ENCODE measurements at regions not wholly inside any gene's neighbourhood (a gene's known extent, or its start where the extent isn't known, plus 50 kb on each side); places are given as distances from the start of the nearest gene placed in this dataset.
A peak's percentile ranks its signal among the peaks of the same experiment; 100 is the strongest.
"Not testable (repeated sequence)": the region's sequence is repeated elsewhere in the genome, so short reads cannot be mapped to it uniquely, and the experiment has no call there.

DNA sequence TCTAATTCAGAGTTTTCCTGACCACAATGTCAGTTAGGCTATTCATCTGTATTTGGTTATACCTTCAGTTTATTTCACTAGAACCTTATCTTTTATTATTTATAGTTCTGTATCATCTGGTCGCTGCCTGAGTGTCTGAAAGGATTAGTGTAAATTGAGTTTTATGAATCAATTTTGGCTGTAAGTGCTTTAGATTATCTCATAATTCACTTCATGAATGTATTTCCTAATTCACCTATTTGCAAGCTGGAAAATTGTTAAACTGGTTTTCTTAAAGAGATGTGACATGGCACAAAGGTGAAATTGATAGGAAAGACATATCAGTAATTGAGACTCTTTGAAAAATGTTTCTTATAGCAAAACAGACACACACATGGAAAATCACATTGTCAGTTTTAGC lies 242.4 kb upstream of the ACO1 start:
- DNase-seq (ENCODE audit: low read depth, low spot score) (no peak), FAIRE-seq (no peak)
- H3K36me3 ChIP-seq (ENCODE audit: control insufficient read depth in 2 of 2, extremely low read depth in 1 of 2, insufficient read depth in 2 of 2, low read length in 2 of 2), result no peaks in the 10 kb centered on the region
- no peak overlapping the region for H3K27ac ChIP-seq (ENCODE audit: control insufficient read depth, insufficient read depth, low read length)
- H3K4me1 ChIP-seq (ENCODE audit: control insufficient read depth, extremely low read depth, insufficient read depth, low read length), result no peaks in the 10 kb centered on the region
- TF ChIP-seq, protein P1, sequence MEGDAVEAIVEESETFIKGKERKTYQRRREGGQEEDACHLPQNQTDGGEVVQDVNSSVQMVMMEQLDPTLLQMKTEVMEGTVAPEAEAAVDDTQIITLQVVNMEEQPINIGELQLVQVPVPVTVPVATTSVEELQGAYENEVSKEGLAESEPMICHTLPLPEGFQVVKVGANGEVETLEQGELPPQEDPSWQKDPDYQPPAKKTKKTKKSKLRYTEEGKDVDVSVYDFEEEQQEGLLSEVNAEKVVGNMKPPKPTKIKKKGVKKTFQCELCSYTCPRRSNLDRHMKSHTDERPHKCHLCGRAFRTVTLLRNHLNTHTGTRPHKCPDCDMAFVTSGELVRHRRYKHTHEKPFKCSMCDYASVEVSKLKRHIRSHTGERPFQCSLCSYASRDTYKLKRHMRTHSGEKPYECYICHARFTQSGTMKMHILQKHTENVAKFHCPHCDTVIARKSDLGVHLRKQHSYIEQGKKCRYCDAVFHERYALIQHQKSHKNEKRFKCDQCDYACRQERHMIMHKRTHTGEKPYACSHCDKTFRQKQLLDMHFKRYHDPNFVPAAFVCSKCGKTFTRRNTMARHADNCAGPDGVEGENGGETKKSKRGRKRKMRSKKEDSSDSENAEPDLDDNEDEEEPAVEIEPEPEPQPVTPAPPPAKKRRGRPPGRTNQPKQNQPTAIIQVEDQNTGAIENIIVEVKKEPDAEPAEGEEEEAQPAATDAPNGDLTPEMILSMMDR (optimal IDR thresholded peaks at IDR 0.05 in 1 of 3, IDR thresholded peaks at IDR 0.05 in 1 of 3, conservative IDR thresholded peaks at IDR 0.05 in 1 of 3; ENCODE audit: extremely low read depth in 1 of 3, insufficient read depth in 2 of 3, low read length in 3 of 3), result no peak
- H4K20me1 ChIP-seq (ENCODE audit: control insufficient read depth, extremely low read depth, insufficient read depth, low read length), result no peaks in the 10 kb centered on the region
- no peaks in the 10 kb centered on the region for H3K79me2 ChIP-seq (ENCODE audit: control insufficient read depth, insufficient read depth, low read length)
- no peaks in the 10 kb centered on the region for H3K9me1 ChIP-seq (ENCODE audit: control insufficient read depth, extremely low read depth, insufficient read depth, low read length)
- dilution Hi-C loops (cut with MboI; ENCODE audit: extremely low pct_ligation_motif_present, low sequenced_read_pairs), result no loop called here
- no peak overlapping the region for H3K4me3 ChIP-seq (ENCODE audit: control insufficient read depth in 2 of 3, extremely low read depth in 1 of 3, insufficient read depth in 2 of 3, low read depth in 1 of 3, low read length in 3 of 3)
- H3K9me3 ChIP-seq (ENCODE audit: control insufficient read depth, low read depth, low read length), result no peaks in the 10 kb centered on the region
- H3K27me3 ChIP-seq (ENCODE audit: control insufficient read depth, extremely low read depth, insufficient read depth, low read length), result no peaks in the 10 kb centered on the region
- no peak overlapping the region for H3K4me2 ChIP-seq (ENCODE audit: control insufficient read depth, extremely low read depth, insufficient read depth, low read depth, low read length)
- H2AFZ ChIP-seq (ENCODE audit: control insufficient read depth, low read length), result no peak overlapping the region
- no peak overlapping the region for H3K9ac ChIP-seq (ENCODE audit: control insufficient read depth, extremely low read depth, insufficient read depth, low read length)

DNA sequence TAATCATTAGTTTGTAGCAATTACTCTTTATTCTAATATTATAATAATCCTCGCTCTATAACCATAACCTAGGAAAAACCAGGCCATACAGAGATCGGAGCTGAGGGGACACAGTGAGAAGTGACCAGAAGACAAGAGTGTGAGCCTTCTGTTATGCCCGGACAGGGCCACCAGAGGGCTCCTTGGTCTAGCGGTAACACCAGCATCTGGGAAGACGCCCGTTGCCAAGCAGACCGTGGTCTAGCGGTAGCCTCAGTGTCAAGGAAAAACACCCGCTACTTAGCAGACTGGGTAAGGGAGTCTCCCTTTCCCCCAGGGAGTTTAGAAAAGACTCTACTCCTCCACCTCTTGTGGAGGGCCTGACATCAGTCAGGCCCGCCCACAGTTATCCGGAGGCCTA lies 235.9 kb upstream of the ACO1 start:
- dilution Hi-C loops (cut with MboI; ENCODE audit: extremely low pct_ligation_motif_present, low sequenced_read_pairs); H3K4me1 ChIP-seq (ENCODE audit: control insufficient read depth, extremely low read depth, insufficient read depth, low read length); H3K27me3 ChIP-seq (ENCODE audit: control insufficient read depth, extremely low read depth, insufficient read depth, low read length); FAIRE-seq; H3K36me3 ChIP-seq (ENCODE audit: control insufficient read depth in 2 of 2, extremely low read depth in 1 of 2, insufficient read depth in 2 of 2, low read length in 2 of 2); H3K4me3 ChIP-seq (ENCODE audit: control insufficient read depth in 2 of 3, extremely low read depth in 1 of 3, insufficient read depth in 2 of 3, low read depth in 1 of 3, low read length in 3 of 3); H3K9ac ChIP-seq (ENCODE audit: control insufficient read depth, extremely low read depth, insufficient read depth, low read length); H3K27ac ChIP-seq (ENCODE audit: control insufficient read depth, insufficient read depth, low read length); H4K20me1 ChIP-seq (ENCODE audit: control insufficient read depth, extremely low read depth, insufficient read depth, low read length); H3K4me2 ChIP-seq (ENCODE audit: control insufficient read depth, extremely low read depth, insufficient read depth, low read depth, low read length); DNase-seq (ENCODE audit: low read depth, low spot score); H3K9me3 ChIP-seq (ENCODE audit: control insufficient read depth, low read depth, low read length); H3K79me2 ChIP-seq (ENCODE audit: control insufficient read depth, insufficient read depth, low read length); H2AFZ ChIP-seq (ENCODE audit: control insufficient read depth, low read length); H3K9me1 ChIP-seq (ENCODE audit: control insufficient read depth, extremely low read depth, insufficient read depth, low read length): not testable (repeated sequence)
- TF ChIP-seq, protein P1 (optimal IDR thresholded peaks at IDR 0.05 in 1 of 3, IDR thresholded peaks at IDR 0.05 in 1 of 3, conservative IDR thresholded peaks at IDR 0.05 in 1 of 3; ENCODE audit: extremely low read depth in 1 of 3, insufficient read depth in 2 of 3, low read length in 3 of 3), result peak in 1 of 3 experiments; percentile 3

Measured in keratinocyte (primary cell).